Trophoblast cell (in vitro differentiated cells and primary cell): ENCODE measurements at regions not wholly inside any gene's neighbourhood (a gene's known extent, or its start where the extent isn't known, plus 50 kb on each side); places are given as distances from the start of the nearest gene placed in this dataset.

Experiments
- DNase-seq, 2 donors: peaks; one replicate each; pipeline ENCODE4 v3.0.0-alpha.2; 2016
- H2AFZ ChIP-seq: 2 replicates; pipeline ENCODE4 v1.6.1; 2013; ENCODE audit warnings: low read length, moderate library complexity, mild to moderate bottlenecking; ENCODE audit not compliant: insufficient read depth, poor library complexity
- H2AK5ac ChIP-seq: 2 replicates; pipeline ENCODE4 v1.6.1; 2013; ENCODE audit warnings: mild to moderate bottlenecking, low read length
- H2BK120ac ChIP-seq: 2 replicates; pipeline ENCODE4 v1.6.1; 2013; ENCODE audit warnings: low read length, mild to moderate bottlenecking, moderate library complexity; ENCODE audit not compliant: insufficient read depth, poor library complexity
- H2BK12ac ChIP-seq: 2 replicates; pipeline ENCODE4 v1.6.1; 2013; ENCODE audit warnings: mild to moderate bottlenecking, low read length, moderate library complexity
- H2BK5ac ChIP-seq: 2 replicates; pipeline ENCODE4 v1.6.1; 2013; ENCODE audit warnings: low read length, low read depth, moderate library complexity, mild to moderate bottlenecking; ENCODE audit not compliant: poor library complexity
- H3K14ac ChIP-seq: 2 replicates; pipeline ENCODE4 v1.6.1; 2013; ENCODE audit warnings: mild to moderate bottlenecking, low read length
- H3K18ac ChIP-seq: 2 replicates; pipeline ENCODE4 v1.6.1; 2013; ENCODE audit warnings: mild to moderate bottlenecking, low read length
- H3K23ac ChIP-seq: 2 replicates; pipeline ENCODE4 v1.6.1; 2013; ENCODE audit warnings: low read length
- H3K27ac ChIP-seq: 2 replicates; pipeline ENCODE4 v1.5.1; 2013; ENCODE audit warnings: low read depth, mild to moderate bottlenecking, inconsistent platforms, low read length, moderate library complexity
- H3K27me3 ChIP-seq: 2 replicates; pipeline ENCODE4 v1.6.1; 2013; ENCODE audit warnings: inconsistent platforms, mild to moderate bottlenecking, low read length, moderate library complexity; ENCODE audit not compliant: insufficient read depth
- H3K36me3 ChIP-seq, 2 experiments: 1 replicate in 1 of 2; 2 replicates in 1 of 2; pipeline ENCODE4 v1.6.1; 2013; ENCODE audit warnings: low read length in 2 of 2, mild to moderate bottlenecking in 2 of 2, moderate library complexity in 1 of 2; ENCODE audit not compliant: insufficient read depth in 2 of 2, control insufficient read depth in 1 of 2
- H3K4ac ChIP-seq: 2 replicates; pipeline ENCODE4 v1.6.1; 2013; ENCODE audit warnings: low read depth, mild to moderate bottlenecking, low read length, moderate library complexity
- H3K4me1 ChIP-seq, 2 experiments: 1 replicate in 1 of 2; 2 replicates in 1 of 2; pipeline ENCODE4 v1.6.1; 2013; ENCODE audit warnings: low read length in 2 of 2, mild to moderate bottlenecking in 2 of 2, moderate library complexity in 1 of 2; ENCODE audit not compliant: insufficient read depth in 2 of 2, control insufficient read depth in 1 of 2
- H3K4me2 ChIP-seq: 2 replicates; pipeline ENCODE4 v1.6.1; 2013; ENCODE audit warnings: inconsistent platforms, mild to moderate bottlenecking, low read length, moderate library complexity
- H3K4me3 ChIP-seq: 2 replicates; pipeline ENCODE4 v1.5.1; 2013; ENCODE audit warnings: mild to moderate bottlenecking, low read depth, low read length, inconsistent platforms
- H3K79me1 ChIP-seq: one replicate; pipeline ENCODE4 v1.6.1; 2013; ENCODE audit warnings: low read length
- H3K79me2 ChIP-seq: 2 replicates; pipeline ENCODE4 v1.6.1; 2013; ENCODE audit warnings: low read length, mild to moderate bottlenecking; ENCODE audit not compliant: control insufficient read depth, insufficient read depth, poor library complexity
- H3K9ac ChIP-seq: 2 replicates; pipeline ENCODE4 v1.6.1; 2013; ENCODE audit warnings: mild to moderate bottlenecking, low read length
- H3K9me3 ChIP-seq: 2 replicates; pipeline ENCODE4 v1.6.1; 2013; ENCODE audit warnings: low read depth, mild to moderate bottlenecking, control low read depth, inconsistent platforms, low read length; ENCODE audit not compliant: insufficient read depth
- H4K12ac ChIP-seq: 2 replicates; pipeline ENCODE4 v1.6.1; 2013; ENCODE audit warnings: low read depth, mild to moderate bottlenecking, low read length, moderate library complexity
- H4K8ac ChIP-seq: 2 replicates; pipeline ENCODE4 v1.6.1; 2013; ENCODE audit warnings: low read depth, mild to moderate bottlenecking, low read length, moderate library complexity
- H4K91ac ChIP-seq: one replicate; pipeline ENCODE4 v1.6.1; 2013; ENCODE audit warnings: low read depth, mild to moderate bottlenecking, low read length, moderate library complexity
- WGBS: extraction: QIAGEN DNeasy Blood & Tissue Kit; methylation state at CpG from one replicate; pipeline ENCODE4 v1.1.7; 2013; ENCODE audit warnings: missing lambda C conversion rate; ENCODE audit not compliant: insufficient read length, insufficient coverage; ENCODE audit errors: extremely low coverage; 5-methylcytosine and 5-hydroxymethylcytosine counted together

- H3K79me1 ChIP-seq: no peaks in the 10 kb centered on the region
- no peak overlapping the region for H2BK5ac ChIP-seq
- DNase-seq: peak in 1 of 2 donors; percentile 8
- no peaks in the 10 kb centered on the region for H3K4me1 ChIP-seq
- H4K91ac ChIP-seq: no peak overlapping the region
- no peak overlapping the region for H2AK5ac ChIP-seq
- H2AFZ ChIP-seq: no peak overlapping the region
- no peak overlapping the region for H4K12ac ChIP-seq
- H2BK120ac ChIP-seq: no peak overlapping the region
- no peaks in the 10 kb centered on the region for H3K79me2 ChIP-seq
- H3K18ac ChIP-seq: no peak overlapping the region
- no peak overlapping the region for H3K4me2 ChIP-seq
- H3K23ac ChIP-seq: no peak overlapping the region
- no peak overlapping the region for H3K27ac ChIP-seq
- no peak overlapping the region for H3K4ac ChIP-seq
- H3K9ac ChIP-seq: no peak overlapping the region
- H3K14ac ChIP-seq: no peak overlapping the region
- no peak overlapping the region for H4K8ac ChIP-seq
- no peaks in the 10 kb centered on the region for H3K27me3 ChIP-seq
- no peaks in the 10 kb centered on the region for H3K9me3 ChIP-seq
- H3K4me3 ChIP-seq: no peak overlapping the region
- no peaks in the 10 kb centered on the region for H3K36me3 ChIP-seq
- H2BK12ac ChIP-seq: no peak overlapping the region
- no CpG with 5 or more reads among the region's 6 CpGs for WGBS
Measured at GRCh38 chr11:31959716-31960115, 131.2 kb upstream of the RCN1 start.

GRCh38 chr11:31958076-31958735 lies 132.7 kb upstream of the RCN1 start:
- Histone ChIP-seq H3K4me3 (no peak overlapping the region), H4K8ac (no peak overlapping the region), H2BK5ac (no peak overlapping the region), H3K18ac (no peak overlapping the region), H3K9me3 (no peaks in the 10 kb centered on the region), H4K12ac (no peak overlapping the region), H3K9ac (no peak overlapping the region), H3K27ac (no peak overlapping the region), H2AK5ac (no peak overlapping the region), H2BK12ac (no peak overlapping the region), H3K23ac (no peak overlapping the region), H4K91ac (no peak overlapping the region), H3K4ac (no peak overlapping the region), H3K4me1 (no peaks in the 10 kb centered on the region), H3K14ac (no peak overlapping the region), H3K36me3 (no peaks in the 10 kb centered on the region), H2BK120ac (no peak overlapping the region), H2AFZ (no peak overlapping the region), H3K79me2 (no peaks in the 10 kb centered on the region), H3K27me3 (no peaks in the 10 kb centered on the region), H3K4me2 (no peak overlapping the region), H3K79me1 (no peaks in the 10 kb centered on the region)
- no CpG with 5 or more reads among the region's 15 CpGs for WGBS
- peak; percentile 32 to 70 for DNase-seq

GRCh38 chr11:31957674-31958073 lies 133.2 kb upstream of the RCN1 start:
- no peak overlapping the region for H4K91ac ChIP-seq
- H2BK5ac ChIP-seq: no peak overlapping the region
- no peak overlapping the region for H4K8ac ChIP-seq
- no peaks in the 10 kb centered on the region for H3K27me3 ChIP-seq
- H2AK5ac ChIP-seq: no peak overlapping the region
- no peak overlapping the region for H3K18ac ChIP-seq
- H3K4me1 ChIP-seq: no peaks in the 10 kb centered on the region
- WGBS: no CpG with 5 or more reads among the region's 7 CpGs
- H3K23ac ChIP-seq: no peak overlapping the region
- no peaks in the 10 kb centered on the region for H3K36me3 ChIP-seq
- no peak overlapping the region for H3K14ac ChIP-seq
- no peak overlapping the region for H3K9ac ChIP-seq
- no peak overlapping the region for H3K27ac ChIP-seq
- H3K79me1 ChIP-seq: no peaks in the 10 kb centered on the region
- H3K4ac ChIP-seq: no peak overlapping the region
- no peak overlapping the region for H2AFZ ChIP-seq
- H2BK120ac ChIP-seq: no peak overlapping the region
- no peak for DNase-seq
- H3K4me2 ChIP-seq: no peak overlapping the region
- no peak overlapping the region for H4K12ac ChIP-seq
- H2BK12ac ChIP-seq: no peak overlapping the region
- H3K79me2 ChIP-seq: no peaks in the 10 kb centered on the region
- H3K4me3 ChIP-seq: no peak overlapping the region
- no peaks in the 10 kb centered on the region for H3K9me3 ChIP-seq

DNA sequence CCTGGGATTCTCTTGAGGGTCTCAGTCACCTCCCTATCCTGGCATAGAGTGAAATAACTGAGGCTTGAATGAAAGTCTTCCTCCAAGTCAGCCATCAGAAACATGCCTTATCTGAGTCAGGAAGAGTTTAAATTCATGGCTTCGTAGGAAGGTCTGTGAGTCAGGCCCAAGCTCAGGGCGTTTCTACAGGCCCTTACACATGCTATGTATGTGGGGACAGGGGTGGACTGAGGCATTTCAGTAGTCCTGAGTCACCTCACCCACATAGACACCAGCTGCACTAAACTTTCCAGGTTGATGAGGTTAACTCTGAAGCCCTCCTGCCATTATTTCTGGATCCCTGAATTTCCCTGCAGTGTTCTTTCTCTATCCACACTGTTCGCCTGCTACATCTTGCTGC lies 134.6 kb upstream of the RCN1 start:
- no CpG with 5 or more reads among the region's 3 CpGs for WGBS
- Histone ChIP-seq H3K4me1 (no peaks in the 10 kb centered on the region), H4K91ac (no peak overlapping the region), H2BK12ac (no peak overlapping the region), H2BK5ac (no peak overlapping the region), H3K79me2 (no peaks in the 10 kb centered on the region), H3K4me2 (no peak overlapping the region), H3K27ac (no peak overlapping the region), H3K27me3 (no peaks in the 10 kb centered on the region), H3K36me3 (no peaks in the 10 kb centered on the region), H2AFZ (no peak overlapping the region), H3K4ac (no peak overlapping the region), H2AK5ac (no peak overlapping the region), H3K4me3 (no peak overlapping the region), H4K8ac (no peak overlapping the region), H3K23ac (no peak overlapping the region), H4K12ac (no peak overlapping the region), H3K18ac (no peak overlapping the region), H3K9ac (no peak overlapping the region), H2BK120ac (no peak overlapping the region), H3K9me3 (no peaks in the 10 kb centered on the region), H3K14ac (no peak overlapping the region), H3K79me1 (no peaks in the 10 kb centered on the region)
- no peak for DNase-seq
